ENCODE measurements at regions not wholly inside any gene's neighbourhood (a gene's known extent, or its start where the extent isn't known, plus 50 kb on each side); places are given as distances from the start of the nearest gene placed in this dataset.

GRCh38 chr20:11654766-11655165 is 262.9 kb upstream of the BTBD3 start:
- TF ChIP-seq EZH2 (IDR thresholded peaks at IDR 0.05) (no peak), EZH2phosphoT487 (IDR thresholded peaks at IDR 0.05) (no peak), CTCF (IDR thresholded peaks at IDR 0.05) (no peak)
- Histone ChIP-seq H3K79me2 (ENCODE audit: low read depth) (no peaks in the 10 kb centered on the region), H3K4me1 (no peaks in the 10 kb centered on the region), H3K9ac (no peak overlapping the region), H3K36me3 (no peaks in the 10 kb centered on the region), H3K4me2 (no peak overlapping the region), H3K4me3 (no peak overlapping the region), H3K9me3 (ENCODE audit: low read depth) (no peaks in the 10 kb centered on the region), H3K27me3 (no peaks in the 10 kb centered on the region), H3K27ac (no peak overlapping the region), H3F3A (ENCODE audit: low read depth) (no peaks in the 10 kb centered on the region), H2AFZ (replicated peaks) (no peak overlapping the region), H4K20me1 (ENCODE audit: low read depth) (no peaks in the 10 kb centered on the region)
- no peak overlapping the region for H3K27ac Mint-ChIP-seq
- H3K4me3 Mint-ChIP-seq: no peak overlapping the region
- no peak for DNase-seq (ENCODE audit: low spot score)
- no peaks in the 10 kb centered on the region for H3K27me3 Mint-ChIP-seq (ENCODE audit: insufficient read depth, low read depth)
- H3K4me1 Mint-ChIP-seq: no peaks in the 10 kb centered on the region
- no peaks in the 10 kb centered on the region for H3K36me3 Mint-ChIP-seq
- H3K9me3 Mint-ChIP-seq: no peaks in the 10 kb centered on the region

GRCh38 chr20:11660673-11661072 is 257.0 kb upstream of the BTBD3 start:
- Histone ChIP-seq H3K79me2 (ENCODE audit: low read depth) (no peaks in the 10 kb centered on the region), H3K4me3 (no peak overlapping the region), H3K27me3 (no peaks in the 10 kb centered on the region), H2AFZ (replicated peaks) (no peak overlapping the region), H3K9me3 (ENCODE audit: low read depth) (no peaks in the 10 kb centered on the region), H3K36me3 (no peaks in the 10 kb centered on the region), H3K27ac (no peak overlapping the region), H4K20me1 (ENCODE audit: low read depth) (no peaks in the 10 kb centered on the region), H3F3A (ENCODE audit: low read depth) (no peaks in the 10 kb centered on the region), H3K4me1 (no peaks in the 10 kb centered on the region), H3K4me2 (no peak overlapping the region), H3K9ac (no peak overlapping the region)
- Mint-ChIP-seq H3K27ac (no peak overlapping the region), H3K9me3 (no peaks in the 10 kb centered on the region), H3K4me3 (no peak overlapping the region), H3K36me3 (no peaks in the 10 kb centered on the region), H3K27me3 (ENCODE audit: insufficient read depth, low read depth) (no peaks in the 10 kb centered on the region), H3K4me1 (no peaks in the 10 kb centered on the region)
- no peak for DNase-seq (ENCODE audit: low spot score)
- TF ChIP-seq EZH2phosphoT487 (IDR thresholded peaks at IDR 0.05) (no peak), CTCF (IDR thresholded peaks at IDR 0.05) (no peak), EZH2 (IDR thresholded peaks at IDR 0.05) (no peak)

- H3K27me3 Mint-ChIP-seq (ENCODE audit: insufficient read depth, low read depth): no peaks in the 10 kb centered on the region
- no peaks in the 10 kb centered on the region for H3K4me1 ChIP-seq
- TF ChIP-seq EZH2phosphoT487 (IDR thresholded peaks at IDR 0.05) (no peak), CTCF (IDR thresholded peaks at IDR 0.05) (no peak), EZH2 (IDR thresholded peaks at IDR 0.05) (no peak)
- no peak overlapping the region for H3K4me3 Mint-ChIP-seq
- H3K9me3 ChIP-seq (ENCODE audit: low read depth): no peaks in the 10 kb centered on the region
- H3K9ac ChIP-seq: no peak overlapping the region
- no peak overlapping the region for H2AFZ ChIP-seq (replicated peaks)
- no peak for DNase-seq (ENCODE audit: low spot score)
- no peaks in the 10 kb centered on the region for H3K9me3 Mint-ChIP-seq
- no peak overlapping the region for H3K27ac Mint-ChIP-seq
- no peaks in the 10 kb centered on the region for H3K4me1 Mint-ChIP-seq
- H3K4me2 ChIP-seq: no peak overlapping the region
- no peaks in the 10 kb centered on the region for H3K36me3 Mint-ChIP-seq
- no peak overlapping the region for H3K27ac ChIP-seq
- H3K4me3 ChIP-seq: no peak overlapping the region
- no peaks in the 10 kb centered on the region for H3F3A ChIP-seq (ENCODE audit: low read depth)
- no peaks in the 10 kb centered on the region for H4K20me1 ChIP-seq (ENCODE audit: low read depth)
- no peaks in the 10 kb centered on the region for H3K27me3 ChIP-seq
- H3K79me2 ChIP-seq (ENCODE audit: low read depth): no peaks in the 10 kb centered on the region
- no peaks in the 10 kb centered on the region for H3K36me3 ChIP-seq
These were observed 246.6 kb upstream of the BTBD3 start for GRCh38 chr20:11671015-11671511.
